ENCODE measurements at regions not wholly inside any gene's neighbourhood (a gene's known extent, or its start where the extent isn't known, plus 50 kb on each side); places are given as distances from the start of the nearest gene placed in this dataset.

DNA sequence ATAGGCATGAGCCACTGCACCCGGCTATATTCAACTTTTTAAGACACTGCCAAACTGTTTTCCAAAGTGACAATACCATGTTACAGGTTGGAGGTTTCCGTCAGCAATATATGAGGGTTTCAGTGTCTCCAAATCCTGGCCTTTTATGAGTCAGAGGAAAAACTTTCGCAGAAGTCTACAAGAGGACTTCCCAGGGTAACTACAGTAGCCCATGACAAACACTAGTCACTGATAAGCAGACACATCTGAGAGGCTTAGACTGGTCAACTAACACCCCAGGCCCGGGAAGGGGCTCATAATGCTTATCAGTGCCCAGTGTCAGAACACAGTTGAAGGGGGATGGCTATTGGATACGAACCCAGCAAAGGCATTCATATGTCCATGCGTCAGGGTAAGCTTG, 85.4 kb downstream of the SOX4 start:
- H3K27ac ChIP-seq (ENCODE audit: insufficient read depth, low read depth, low read length) = peak overlapping the region; percentile 79
- dilution Hi-C loops (cut with MboI; ENCODE audit: extremely low pct_ligation_motif_present, low sequenced_read_pairs) (no loop called here), intact Hi-C loops (cut with micrococcal nuclease) (no loop called here)

DNA sequence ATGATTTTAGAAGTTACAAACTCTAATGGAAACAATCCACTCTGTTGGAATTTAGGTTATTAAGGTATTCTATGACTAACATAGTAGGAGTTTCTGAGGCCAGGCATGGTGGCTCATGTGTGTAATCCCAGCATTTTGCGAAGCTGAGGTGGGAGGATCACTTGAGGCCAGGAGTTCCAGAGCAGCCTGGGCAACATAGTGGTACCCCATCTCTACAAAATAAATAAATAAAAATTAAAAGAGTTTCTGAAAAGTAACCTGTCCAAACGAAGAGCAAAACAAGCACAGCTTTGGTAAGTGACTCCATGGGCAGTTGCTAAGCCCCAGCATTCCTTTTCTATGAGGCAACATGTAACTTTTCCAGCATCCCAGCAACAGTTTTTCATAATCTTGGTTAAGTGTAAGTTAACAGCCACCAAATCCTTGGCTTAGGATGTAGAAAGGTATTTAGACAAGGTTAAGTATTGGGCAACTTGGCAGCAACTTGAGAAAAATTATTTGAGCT, 86.3 kb downstream of the SOX4 start:
- no peak overlapping the region for H3K4me2 ChIP-seq (ENCODE audit: insufficient read depth, low read length)
- no peak overlapping the region for H3K27ac ChIP-seq (ENCODE audit: insufficient read depth, low read depth, low read length)
- TF ChIP-seq POLR2AphosphoS5 (IDR thresholded peaks at IDR 0.05; ENCODE audit: insufficient read depth, low read depth, low read length) (no peak), MYC (IDR thresholded peaks at IDR 0.05; ENCODE audit: low read depth, low read length) (no peak), JUN (IDR thresholded peaks at IDR 0.05; ENCODE audit: borderline replicate concordance, insufficient read depth, insufficient read length, low read depth) (no peak), EZH2 (IDR thresholded peaks at IDR 0.05; ENCODE audit: borderline replicate concordance, low read depth, low read length, severe bottlenecking) (no peak), GATA2 (IDR thresholded peaks at IDR 0.05; ENCODE audit: insufficient read depth, insufficient read length, low read depth, low read length) (no peak), POLR2A (IDR thresholded peaks at IDR 0.05; ENCODE audit: low read depth, low read length) (no peak)
- TF ChIP-seq, protein P1, sequence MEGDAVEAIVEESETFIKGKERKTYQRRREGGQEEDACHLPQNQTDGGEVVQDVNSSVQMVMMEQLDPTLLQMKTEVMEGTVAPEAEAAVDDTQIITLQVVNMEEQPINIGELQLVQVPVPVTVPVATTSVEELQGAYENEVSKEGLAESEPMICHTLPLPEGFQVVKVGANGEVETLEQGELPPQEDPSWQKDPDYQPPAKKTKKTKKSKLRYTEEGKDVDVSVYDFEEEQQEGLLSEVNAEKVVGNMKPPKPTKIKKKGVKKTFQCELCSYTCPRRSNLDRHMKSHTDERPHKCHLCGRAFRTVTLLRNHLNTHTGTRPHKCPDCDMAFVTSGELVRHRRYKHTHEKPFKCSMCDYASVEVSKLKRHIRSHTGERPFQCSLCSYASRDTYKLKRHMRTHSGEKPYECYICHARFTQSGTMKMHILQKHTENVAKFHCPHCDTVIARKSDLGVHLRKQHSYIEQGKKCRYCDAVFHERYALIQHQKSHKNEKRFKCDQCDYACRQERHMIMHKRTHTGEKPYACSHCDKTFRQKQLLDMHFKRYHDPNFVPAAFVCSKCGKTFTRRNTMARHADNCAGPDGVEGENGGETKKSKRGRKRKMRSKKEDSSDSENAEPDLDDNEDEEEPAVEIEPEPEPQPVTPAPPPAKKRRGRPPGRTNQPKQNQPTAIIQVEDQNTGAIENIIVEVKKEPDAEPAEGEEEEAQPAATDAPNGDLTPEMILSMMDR (IDR thresholded peaks at IDR 0.05; ENCODE audit: extremely low read depth in 1 of 2, insufficient read depth in 1 of 2, low read depth in 1 of 2, low read length in 2 of 2) = no peak
- TF ChIP-seq, protein P2, sequence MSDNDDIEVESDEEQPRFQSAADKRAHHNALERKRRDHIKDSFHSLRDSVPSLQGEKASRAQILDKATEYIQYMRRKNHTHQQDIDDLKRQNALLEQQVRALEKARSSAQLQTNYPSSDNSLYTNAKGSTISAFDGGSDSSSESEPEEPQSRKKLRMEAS (IDR thresholded peaks at IDR 0.05; ENCODE audit: insufficient read depth, insufficient read length) = no peak
- peaks cover 11% of the 10 kb centered on the region for H3K4me1 ChIP-seq (ENCODE audit: control insufficient read depth, extremely low read depth, insufficient read depth, low read length)
- no peaks in the 10 kb centered on the region for H3K9me3 ChIP-seq (replicated peaks; ENCODE audit: control insufficient read depth, insufficient read depth, low read length)
- FAIRE-seq (no peak), DNase-seq (ENCODE audit: low read depth, low spot score) (no peak)
- peaks cover 0 to 2% of the 10 kb centered on the region in 2 experiments for H3K36me3 ChIP-seq (ENCODE audit: control insufficient read depth in 2 of 2, extremely low read depth in 1 of 2, insufficient read depth in 2 of 2, low read length in 2 of 2)
- CTCF ChIA-PET = no interaction called here
- no peaks in the 10 kb centered on the region for H3K27me3 ChIP-seq (ENCODE audit: control insufficient read depth in 2 of 2, insufficient read depth in 2 of 2, low read length in 2 of 2)
- intact Hi-C loops (cut with micrococcal nuclease) (no loop called here), dilution Hi-C loops (cut with MboI; ENCODE audit: extremely low pct_ligation_motif_present, low sequenced_read_pairs) (no loop called here)
- H3K9me1 ChIP-seq (replicated peaks; ENCODE audit: control insufficient read depth, extremely low read depth, insufficient read depth, low read length) = no peaks in the 10 kb centered on the region
- POLR2A ChIA-PET = no interaction called here
- H2AFZ ChIP-seq (ENCODE audit: low read depth, low read length) = no peak overlapping the region
- H3K4me3 ChIP-seq (replicated peaks in 1 of 3; ENCODE audit: insufficient read depth in 1 of 3, low read depth in 1 of 3, low read length in 3 of 3) = no peak overlapping the region
- peaks cover 33% of the 10 kb centered on the region for H3K79me2 ChIP-seq (ENCODE audit: control insufficient read depth, insufficient read depth, low read length)
- no peaks in the 10 kb centered on the region for H4K20me1 ChIP-seq (replicated peaks; ENCODE audit: control insufficient read depth, extremely low read depth, insufficient read depth, low read length)
- H3K9ac ChIP-seq (replicated peaks; ENCODE audit: extremely low read depth, insufficient read depth, low read length) = no peak overlapping the region
- no TSS peak for BruUV-seq (replicated peaks)

More for the DNA sequence above, 85.4 kb downstream of the SOX4 start:
- DNase-seq (ENCODE audit: low read depth, low spot score) (peak; percentile 52), FAIRE-seq (peak; percentile 73)
- Histone ChIP-seq H3K9me3 (replicated peaks; ENCODE audit: control insufficient read depth, insufficient read depth, low read length) (no peaks in the 10 kb centered on the region), H3K9me1 (replicated peaks; ENCODE audit: control insufficient read depth, extremely low read depth, insufficient read depth, low read length) (no peaks in the 10 kb centered on the region), H3K27me3 (ENCODE audit: control insufficient read depth in 2 of 2, insufficient read depth in 2 of 2, low read length in 2 of 2) (no peaks in the 10 kb centered on the region), H3K79me2 (ENCODE audit: control insufficient read depth, insufficient read depth, low read length) (peaks cover 33% of the 10 kb centered on the region), H4K20me1 (replicated peaks; ENCODE audit: control insufficient read depth, extremely low read depth, insufficient read depth, low read length) (no peaks in the 10 kb centered on the region), H2AFZ (ENCODE audit: low read depth, low read length) (no peak overlapping the region), H3K4me3 (replicated peaks in 1 of 3; ENCODE audit: insufficient read depth in 1 of 3, low read depth in 1 of 3, low read length in 3 of 3) (no peak overlapping the region), H3K4me2 (ENCODE audit: insufficient read depth, low read length) (peak overlapping the region; percentile 36), H3K36me3 (ENCODE audit: control insufficient read depth in 2 of 2, extremely low read depth in 1 of 2, insufficient read depth in 2 of 2, low read length in 2 of 2) (peaks cover 0 to 2% of the 10 kb centered on the region in 2 experiments), H3K4me1 (ENCODE audit: control insufficient read depth, extremely low read depth, insufficient read depth, low read length) (peaks cover 11% of the 10 kb centered on the region), H3K9ac (replicated peaks; ENCODE audit: extremely low read depth, insufficient read depth, low read length) (peak overlapping the region; percentile 31)
- ChIA-PET CTCF (interaction anchor here (0.7 to 1.1 kb wide), 2 partner anchors 14 to 573 kb away, joined by 4 read pairs; no protein-coding TSS in a partner anchor), POLR2A (no interaction called here)
- TF ChIP-seq MYC (IDR thresholded peaks at IDR 0.05; ENCODE audit: low read depth, low read length) = no peak
- TF ChIP-seq GATA2 (IDR thresholded peaks at IDR 0.05; ENCODE audit: insufficient read depth, insufficient read length, low read depth, low read length) = peak; percentile 10
- peak; percentile 45 for TF ChIP-seq JUN (IDR thresholded peaks at IDR 0.05; ENCODE audit: borderline replicate concordance, insufficient read depth, insufficient read length, low read depth)
- BruUV-seq (replicated peaks) = no TSS peak

All from endothelial cell of umbilical vein (primary cell).